ENCODE measurements at regions not wholly inside any gene's neighbourhood (a gene's known extent, or its start where the extent isn't known, plus 50 kb on each side); places are given as distances from the start of the nearest gene placed in this dataset.

- no peak for TF ChIP-seq CTCF (IDR thresholded peaks at IDR 0.05)
- no peak for TF ChIP-seq POLR2A (IDR thresholded peaks at IDR 0.05)
Observed at GRCh38 chrX:39029221-39029620, 228.0 kb downstream of the MID1IP1 start.

Measured in body of pancreas (tissue), 4 donors.